ENCODE measurements at regions not wholly inside any gene's neighbourhood (a gene's known extent, or its start where the extent isn't known, plus 50 kb on each side); places are given as distances from the start of the nearest gene placed in this dataset.
A peak's percentile ranks its signal among the peaks of the same experiment; 100 is the strongest.

- Histone ChIP-seq H4K20me1 (ENCODE audit: control insufficient read depth, insufficient read depth, insufficient read length) (no peaks in the 10 kb centered on the region), H4K91ac (ENCODE audit: insufficient read length, low read depth, low read length) (no peak overlapping the region), H2BK15ac (ENCODE audit: low read depth, low read length) (no peak overlapping the region), H2AK5ac (ENCODE audit: insufficient read length, low read length) (no peak overlapping the region), H3K79me2 (ENCODE audit: insufficient read depth, low read length) (no peaks in the 10 kb centered on the region), H3K79me1 (ENCODE audit: insufficient read depth, low read depth, low read length, poor library complexity, severe bottlenecking) (no peaks in the 10 kb centered on the region), H2BK12ac (ENCODE audit: insufficient read length, low read depth, low read length) (no peak overlapping the region), H3K4ac (ENCODE audit: low read depth, low read length) (no peak overlapping the region), H2BK20ac (ENCODE audit: low read depth, low read length, poor library complexity, severe bottlenecking) (no peak overlapping the region), H3K18ac (ENCODE audit: insufficient read length, low read depth, low read length) (no peak overlapping the region), H2BK120ac (ENCODE audit: low read depth, low read length, poor library complexity, severe bottlenecking) (no peak overlapping the region), H2BK5ac (ENCODE audit: insufficient read length, low read length) (no peak overlapping the region), H3K9me3 (ENCODE audit: control insufficient read depth, low read depth, low read length) (no peaks in the 10 kb centered on the region), H3K9ac (ENCODE audit: extremely low read depth, insufficient read length, low read length) (peak overlapping the region; percentile 11), H3K27me3 (ENCODE audit: insufficient read depth, low read length) (no peaks in the 10 kb centered on the region; the same call in 1 of the 2 replicates), H3K56ac (ENCODE audit: insufficient read length, low read depth, low read length) (no peak overlapping the region), H2AFZ (ENCODE audit: low read length) (no peak overlapping the region), H3K23ac (ENCODE audit: insufficient read length, low read depth, low read length) (no peak overlapping the region), H3K4me1 (ENCODE audit: insufficient read depth, low read length) (peaks cover 2% of the 10 kb centered on the region; the same call in 1 of the 2 replicates), H3K23me2 (ENCODE audit: insufficient read length, low read depth, low read length, poor library complexity, severe bottlenecking) (peaks cover 7% of the 10 kb centered on the region), H3K27ac (ENCODE audit: insufficient read length, low read depth, low read length) (no peak overlapping the region), H3T11ph (ENCODE audit: low read length) (no peak overlapping the region), H4K5ac (ENCODE audit: insufficient read length, low read depth, low read length) (no peak overlapping the region), H3K14ac (ENCODE audit: insufficient read depth, low read length) (no peak overlapping the region), H4K8ac (replicated peaks; ENCODE audit: insufficient read length, low read depth, low read length) (no peak overlapping the region), H3K4me2 (ENCODE audit: insufficient read depth, insufficient read length, low read length) (peak overlapping the region; percentile 53)
- Mint-ChIP-seq H3K36me3 (ENCODE audit: insufficient read depth in 1 of 3, low read depth in 3 of 3) (peaks cover 0 to 8% (median 0%) of the 10 kb centered on the region in 3 experiments; a peak in 2 of 7 replicates), H3K4me1 (peaks cover 13 to 16% of the 10 kb centered on the region in 2 experiments), H3K9me3 (peaks cover 0 to 1% of the 10 kb centered on the region in 2 experiments; a peak in 1 of 5 replicates), H3K27ac (peak overlapping the region in 1 of 3 experiments; percentile 6; a peak in 2 of 7 replicates), H3K27me3 (ENCODE audit: low read depth) (peaks cover 22% of the 10 kb centered on the region), H3K4me3 (peak overlapping the region; percentile 72 to 85)
- no peak for TF ChIP-seq CTCF (conservative IDR thresholded peaks at IDR 0.05)
- no CpG with 5 or more reads among the region's 8 CpGs for WGBS (ENCODE audit: extremely low coverage, insufficient read length, low lambda C conversion rate)
- peak; percentile 38 for DNase-seq
Measured at GRCh38 chr3:107928084-107928445, 162.8 kb downstream of the CD47 start.

Measured in H9 (cell line).